Adipocyte (in vitro differentiated cells): ENCODE measurements at regions not wholly inside any gene's neighbourhood (a gene's known extent, or its start where the extent isn't known, plus 50 kb on each side); places are given as distances from the start of the nearest gene placed in this dataset.

Experiments used
- DNase-seq: peaks from one replicate; pipeline ENCODE4 v3.0.0-alpha.2; 2015; ENCODE audit warnings: low read depth
- H3K27me3 ChIP-seq: replicated peaks from 2 replicates; pipeline ENCODE4 v1.7.0; 2013; ENCODE audit warnings: mild to moderate bottlenecking, low read length, moderate library complexity; ENCODE audit not compliant: control insufficient read depth, insufficient read depth
- H3K36me3 ChIP-seq: 2 replicates; pipeline ENCODE4 v1.7.0; 2013; ENCODE audit warnings: low read length, mild to moderate bottlenecking, moderate library complexity; ENCODE audit not compliant: control insufficient read depth, insufficient read depth, severe bottlenecking
- H3K4me1 ChIP-seq: 2 replicates; pipeline ENCODE4 v1.7.0; 2013; ENCODE audit warnings: mild to moderate bottlenecking, low read length, moderate library complexity; ENCODE audit not compliant: control insufficient read depth, insufficient read depth
- H3K4me3 ChIP-seq: 2 replicates; pipeline ENCODE4 v1.7.0; 2013; ENCODE audit warnings: mild to moderate bottlenecking, low read length, moderate library complexity
- H3K9ac ChIP-seq: 2 replicates; pipeline ENCODE4 v1.7.0; 2013; ENCODE audit warnings: mild to moderate bottlenecking, low read length, moderate library complexity
- H3K9me3 ChIP-seq: 2 replicates; pipeline ENCODE4 v1.7.0; 2013; ENCODE audit warnings: mild to moderate bottlenecking, low read length, moderate library complexity; ENCODE audit not compliant: control insufficient read depth

DNA sequence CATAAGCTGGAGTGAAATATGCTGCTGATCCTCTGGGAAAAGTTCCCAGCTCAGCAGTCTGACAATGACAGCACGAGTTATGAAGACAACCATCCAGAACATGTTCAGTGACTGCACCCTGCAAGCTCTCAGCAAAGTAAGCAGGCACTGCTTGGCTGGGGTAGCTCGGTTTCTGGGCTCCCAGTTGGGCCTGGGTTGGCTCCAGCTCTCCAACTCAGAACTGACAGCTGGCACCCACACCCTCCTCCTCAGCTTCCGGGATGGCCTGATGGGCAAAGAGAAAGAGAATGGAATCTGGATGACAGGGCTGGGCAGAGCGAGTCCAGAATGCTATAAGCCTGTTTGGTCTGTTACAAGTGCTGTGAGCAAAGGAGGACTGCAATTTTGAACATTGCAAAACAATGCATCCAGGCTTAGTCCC, 185.0 kb downstream of the CSNK1G3 start:
- H3K4me1 ChIP-seq: peaks cover 32% of the 10 kb centered on the region
- no peaks in the 10 kb centered on the region for H3K9me3 ChIP-seq
- peak; percentile 83 for DNase-seq
- H3K4me3 ChIP-seq: peak overlapping the region; percentile 14
- H3K27me3 ChIP-seq: no peaks in the 10 kb centered on the region
- no peaks in the 10 kb centered on the region for H3K36me3 ChIP-seq
- peak overlapping the region; percentile 30 for H3K9ac ChIP-seq

DNA sequence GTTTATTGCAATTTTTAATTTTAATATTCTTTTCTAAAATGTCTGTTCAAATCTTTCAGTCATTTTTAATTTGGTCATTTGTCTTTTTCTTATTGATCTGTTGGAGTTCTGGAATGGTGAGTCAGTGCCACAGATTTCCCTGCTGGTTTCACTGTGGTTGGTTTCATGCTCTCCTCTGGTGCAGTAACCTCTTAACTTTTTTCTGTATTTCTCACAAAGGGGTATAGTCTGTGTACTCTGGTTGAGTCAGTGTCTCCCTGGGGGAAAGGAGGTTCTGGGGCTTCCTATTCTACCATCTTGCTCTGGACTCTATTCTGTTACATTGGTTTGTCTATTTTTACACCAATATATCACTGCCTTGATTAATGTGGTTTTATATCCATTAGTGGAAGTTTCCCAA, 178.8 kb downstream of the CSNK1G3 start:
- Histone ChIP-seq H3K9ac (no peak overlapping the region), H3K4me1 (no peaks in the 10 kb centered on the region), H3K4me3 (no peak overlapping the region), H3K36me3 (no peaks in the 10 kb centered on the region), H3K27me3 (no peaks in the 10 kb centered on the region), H3K9me3 (peaks cover 6% of the 10 kb centered on the region)
- no peak for DNase-seq

DNA sequence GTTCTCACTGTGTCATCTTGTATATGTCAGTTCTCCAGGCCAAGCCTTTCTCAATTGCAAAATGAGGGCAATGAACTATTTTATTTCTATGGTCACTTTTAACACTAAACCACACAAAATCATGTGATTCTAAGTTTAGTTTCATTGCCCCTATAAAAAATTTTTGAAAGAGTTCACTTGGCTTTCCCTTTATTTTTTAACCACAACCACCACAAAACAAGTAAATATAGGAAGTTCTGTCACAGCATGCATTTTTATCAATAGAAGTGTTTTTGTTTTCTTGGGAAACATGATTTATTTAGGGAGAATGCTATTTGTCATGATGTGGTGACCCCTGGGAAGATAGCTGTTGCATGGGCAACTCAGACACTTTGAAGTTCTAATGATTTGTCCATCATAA, 169.1 kb downstream of the CSNK1G3 start:
- no peaks in the 10 kb centered on the region for H3K4me1 ChIP-seq
- H3K27me3 ChIP-seq: no peaks in the 10 kb centered on the region
- H3K9me3 ChIP-seq: peaks cover 24% of the 10 kb centered on the region
- H3K4me3 ChIP-seq: no peak overlapping the region
- H3K36me3 ChIP-seq: no peaks in the 10 kb centered on the region
- H3K9ac ChIP-seq: no peak overlapping the region
- no peak for DNase-seq

DNA sequence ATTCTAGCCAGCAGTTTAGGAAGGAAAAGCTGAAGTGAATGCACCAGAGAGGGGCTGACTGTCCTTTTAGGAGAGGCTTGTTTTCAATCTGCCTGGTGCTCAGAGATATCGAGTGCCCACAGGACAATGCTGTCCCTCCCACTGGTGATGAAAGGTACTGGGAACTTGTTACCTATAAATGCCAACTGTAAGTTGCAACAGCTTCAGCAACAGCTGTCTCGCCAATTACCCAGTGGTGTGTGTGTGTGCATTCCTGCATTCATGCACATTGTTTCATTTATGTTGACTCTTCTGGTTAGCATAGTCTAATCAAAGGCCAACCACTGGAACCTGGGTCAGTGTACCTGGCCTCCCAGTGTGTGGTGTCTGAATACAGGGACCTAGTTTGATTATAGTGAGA, 161.1 kb downstream of the CSNK1G3 start:
- no peak for DNase-seq
- no peak overlapping the region for H3K9ac ChIP-seq

DNA sequence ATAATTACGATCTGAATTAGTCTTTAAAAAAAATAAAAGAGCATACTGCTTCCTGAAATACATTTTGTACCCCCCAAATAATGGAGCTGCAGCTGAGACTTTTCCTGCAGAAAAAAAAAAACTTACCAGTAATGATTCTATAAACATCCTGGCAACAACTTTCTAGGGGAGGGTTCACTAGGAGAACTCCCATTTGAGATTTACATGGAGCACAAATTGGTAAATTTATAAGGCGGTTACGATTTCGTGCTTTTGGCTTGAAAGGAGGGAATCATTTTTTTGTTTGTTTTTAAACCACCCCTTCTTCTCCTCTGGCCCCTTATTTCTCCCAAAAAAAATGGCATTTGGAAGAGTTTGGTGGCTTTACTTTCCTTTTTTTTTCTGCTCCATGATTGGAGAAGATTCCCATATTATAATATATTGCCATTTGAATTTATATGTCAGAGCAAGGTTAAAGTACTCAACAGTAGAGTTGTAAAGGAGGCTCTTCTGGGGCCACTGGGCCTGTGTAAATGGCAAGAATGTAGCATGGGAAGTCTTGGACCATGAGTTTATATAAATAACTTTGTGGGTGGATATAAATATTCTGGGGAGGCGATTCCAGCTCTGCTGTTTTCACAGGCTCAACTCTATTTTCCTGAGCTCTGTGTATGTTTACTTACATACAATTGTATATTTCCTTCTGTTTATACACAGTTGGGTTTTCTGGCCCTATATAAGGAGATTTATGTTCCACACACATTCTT, 159.9 kb downstream of the CSNK1G3 start:
- no peaks in the 10 kb centered on the region for H3K27me3 ChIP-seq
- no peak overlapping the region for H3K4me3 ChIP-seq
- H3K9ac ChIP-seq: no peak overlapping the region
- peaks cover 13% of the 10 kb centered on the region for H3K4me1 ChIP-seq
- no peaks in the 10 kb centered on the region for H3K36me3 ChIP-seq
- no peaks in the 10 kb centered on the region for H3K9me3 ChIP-seq
- DNase-seq: no peak

More for the DNA sequence above, 161.1 kb downstream of the CSNK1G3 start:
- no peaks in the 10 kb centered on the region for H3K9me3 ChIP-seq
- no peaks in the 10 kb centered on the region for H3K27me3 ChIP-seq
- no peak overlapping the region for H3K4me3 ChIP-seq
- no peaks in the 10 kb centered on the region for H3K36me3 ChIP-seq
- peaks cover 13% of the 10 kb centered on the region for H3K4me1 ChIP-seq

DNA sequence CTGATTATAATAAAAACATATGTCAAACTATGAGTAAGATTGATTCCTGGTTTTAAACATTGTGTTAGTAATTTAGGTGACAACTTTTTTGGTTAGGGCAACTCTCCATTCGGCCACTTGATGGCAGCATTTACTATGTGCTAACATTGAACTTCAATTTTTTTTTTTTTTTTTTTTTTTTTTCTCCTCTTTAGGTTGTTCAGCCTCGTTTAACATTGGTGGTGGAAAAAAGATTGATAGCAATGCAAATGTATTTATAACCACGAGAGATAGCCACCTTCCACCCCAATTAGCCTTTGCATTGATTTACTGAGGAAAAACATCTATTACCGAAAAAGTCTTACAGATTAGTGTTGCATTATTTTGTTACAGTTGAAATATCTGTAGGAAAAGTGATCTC, 159.1 kb downstream of the CSNK1G3 start:
- Histone ChIP-seq H3K36me3 (no peaks in the 10 kb centered on the region), H3K9ac (no peak overlapping the region), H3K27me3 (no peaks in the 10 kb centered on the region), H3K4me3 (no peak overlapping the region), H3K9me3 (peaks cover 6% of the 10 kb centered on the region), H3K4me1 (peaks cover 13% of the 10 kb centered on the region)
- DNase-seq: peak; percentile 80
